ENCODE measurements at regions not wholly inside any gene's neighbourhood (a gene's known extent, or its start where the extent isn't known, plus 50 kb on each side); places are given as distances from the start of the nearest gene placed in this dataset.

GRCh38 chr5:72045692-72046091, 61.6 kb upstream of the MAP1B start:
- H3K4me3 Mint-ChIP-seq (ENCODE audit: unreplicated experiment) = no peak overlapping the region
- no peaks in the 10 kb centered on the region for H3K27me3 Mint-ChIP-seq (ENCODE audit: unreplicated experiment)
- peaks cover 4% of the 10 kb centered on the region for H3K9me3 Mint-ChIP-seq (ENCODE audit: unreplicated experiment)
- no peak overlapping the region for H3K27ac Mint-ChIP-seq (ENCODE audit: unreplicated experiment)
- H3K36me3 Mint-ChIP-seq (ENCODE audit: unreplicated experiment) = peaks cover 12% of the 10 kb centered on the region
- DNase-seq = no peak
- peaks cover 7% of the 10 kb centered on the region for H3K4me1 Mint-ChIP-seq (ENCODE audit: low read depth, unreplicated experiment)
- TF ChIP-seq CTCF (IDR thresholded peaks at IDR 0.05; ENCODE audit: partially characterized antibody, unreplicated experiment) = no peak

GRCh38 chr5:72046106-72046505, 61.2 kb upstream of the MAP1B start:
- TF ChIP-seq CTCF (IDR thresholded peaks at IDR 0.05; ENCODE audit: partially characterized antibody, unreplicated experiment) = no peak
- H3K9me3 Mint-ChIP-seq (ENCODE audit: unreplicated experiment) = peaks cover 4% of the 10 kb centered on the region
- DNase-seq = no peak
- peaks cover 12% of the 10 kb centered on the region for H3K36me3 Mint-ChIP-seq (ENCODE audit: unreplicated experiment)
- no peak overlapping the region for H3K4me3 Mint-ChIP-seq (ENCODE audit: unreplicated experiment)
- peaks cover 7% of the 10 kb centered on the region for H3K4me1 Mint-ChIP-seq (ENCODE audit: low read depth, unreplicated experiment)
- no peak overlapping the region for H3K27ac Mint-ChIP-seq (ENCODE audit: unreplicated experiment)
- no peaks in the 10 kb centered on the region for H3K27me3 Mint-ChIP-seq (ENCODE audit: unreplicated experiment)

GRCh38 chr5:72055636-72056035, 51.6 kb upstream of the MAP1B start:
- DNase-seq = no peak
- H3K4me1 Mint-ChIP-seq (ENCODE audit: low read depth, unreplicated experiment) = peaks cover 1% of the 10 kb centered on the region
- H3K9me3 Mint-ChIP-seq (ENCODE audit: unreplicated experiment) = peaks cover 8% of the 10 kb centered on the region
- H3K27me3 Mint-ChIP-seq (ENCODE audit: unreplicated experiment) = peaks cover 2% of the 10 kb centered on the region
- no peak for TF ChIP-seq CTCF (IDR thresholded peaks at IDR 0.05; ENCODE audit: partially characterized antibody, unreplicated experiment)
- no peak overlapping the region for H3K27ac Mint-ChIP-seq (ENCODE audit: unreplicated experiment)
- no peak overlapping the region for H3K4me3 Mint-ChIP-seq (ENCODE audit: unreplicated experiment)
- H3K36me3 Mint-ChIP-seq (ENCODE audit: unreplicated experiment) = peaks cover 11% of the 10 kb centered on the region

Measured in glutamatergic neuron (in vitro differentiated cells).